Central memory CD4-positive, alpha-beta T cell (primary cell): ENCODE measurements at regions not wholly inside any gene's neighbourhood (a gene's known extent, or its start where the extent isn't known, plus 50 kb on each side); places are given as distances from the start of the nearest gene placed in this dataset.

ENCODE experiments used
- DNase-seq: peaks from one replicate; pipeline ENCODE4 v3.0.0; 2022

GRCh38 chr5:54740141-54740540 is 222.6 kb downstream of the SNX18 start:
- no peak for DNase-seq

GRCh38 chr5:54739371-54739770 is 221.8 kb downstream of the SNX18 start:
- DNase-seq, result no peak

GRCh38 chr5:54738973-54739367 is 221.4 kb downstream of the SNX18 start:
- DNase-seq, result no peak

- DNase-seq, result no peak
Measured at GRCh38 chr5:54738118-54738972, 220.8 kb downstream of the SNX18 start.

- DNase-seq, result no peak
Measured at GRCh38 chr5:54736003-54736797, 218.6 kb downstream of the SNX18 start.

- no peak for DNase-seq
Measured at GRCh38 chr5:54733101-54733500, 215.5 kb downstream of the SNX18 start.

- no peak for DNase-seq
Measured at GRCh38 chr5:54732108-54732507, 214.5 kb downstream of the SNX18 start.

- no peak for DNase-seq
Measured at GRCh38 chr5:54728588-54728915, 211.0 kb downstream of the SNX18 start.

GRCh38 chr5:54727874-54728587 is 210.5 kb downstream of the SNX18 start:
- DNase-seq, result no peak

GRCh38 chr5:54725391-54726280 is 208.1 kb downstream of the SNX18 start:
- no peak for DNase-seq

- no peak for DNase-seq
Measured at GRCh38 chr5:54722846-54723433, 205.4 kb downstream of the SNX18 start.

GRCh38 chr5:54721951-54722654 is 204.5 kb downstream of the SNX18 start:
- DNase-seq, result no peak

- DNase-seq, result no peak
Measured at GRCh38 chr5:54721116-54721515, 203.6 kb downstream of the SNX18 start.

- DNase-seq, result no peak
Measured at GRCh38 chr5:54720341-54720740, 202.8 kb downstream of the SNX18 start.

- no peak for DNase-seq
Measured at GRCh38 chr5:54719384-54720283, 202.1 kb downstream of the SNX18 start.

GRCh38 chr5:54718656-54719055 is 201.1 kb downstream of the SNX18 start:
- DNase-seq, result no peak

GRCh38 chr5:54717870-54718269 is 200.3 kb downstream of the SNX18 start:
- DNase-seq, result no peak

GRCh38 chr5:54717459-54717858 is 199.9 kb downstream of the SNX18 start:
- DNase-seq, result no peak

GRCh38 chr5:54713923-54714581 is 196.5 kb downstream of the SNX18 start:
- DNase-seq, result no peak

- no peak for DNase-seq
Measured at GRCh38 chr5:54709096-54709495, 191.5 kb downstream of the SNX18 start.
